NB4 (cell line): ENCODE measurements at regions not wholly inside any gene's neighbourhood (a gene's known extent, or its start where the extent isn't known, plus 50 kb on each side); places are given as distances from the start of the nearest gene placed in this dataset.

ENCODE experiments used
- DNase-seq: peaks from one replicate; pipeline ENCODE4 v3.0.0; 2010; ENCODE audit warnings: low read depth
- H3K4me3 ChIP-seq: one replicate; pipeline ENCODE4 v1.5.1; 2011; ENCODE audit warnings: mild to moderate bottlenecking, low read depth, low read length, moderate library complexity
- MAX ChIP-seq: IDR thresholded peaks from 2 replicates; pipeline ENCODE4 v1.6.1; 2011; ENCODE audit warnings: low read depth, low read length
- MYC ChIP-seq: IDR thresholded peaks from 2 replicates; pipeline ENCODE4 v1.6.1; 2011; ENCODE audit warnings: low read depth, low read length
- POLR2A ChIP-seq: IDR thresholded peaks from 2 replicates; pipeline ENCODE4 v1.6.1; 2011; ENCODE audit warnings: mild to moderate bottlenecking; ENCODE audit not compliant: insufficient read length; ENCODE audit errors: extremely low read depth
- TF ChIP-seq, protein P1 (sequence below): IDR thresholded peaks from one replicate; pipeline ENCODE4 v1.5.1; 2012; ENCODE audit warnings: low read depth, low read length

DNA sequence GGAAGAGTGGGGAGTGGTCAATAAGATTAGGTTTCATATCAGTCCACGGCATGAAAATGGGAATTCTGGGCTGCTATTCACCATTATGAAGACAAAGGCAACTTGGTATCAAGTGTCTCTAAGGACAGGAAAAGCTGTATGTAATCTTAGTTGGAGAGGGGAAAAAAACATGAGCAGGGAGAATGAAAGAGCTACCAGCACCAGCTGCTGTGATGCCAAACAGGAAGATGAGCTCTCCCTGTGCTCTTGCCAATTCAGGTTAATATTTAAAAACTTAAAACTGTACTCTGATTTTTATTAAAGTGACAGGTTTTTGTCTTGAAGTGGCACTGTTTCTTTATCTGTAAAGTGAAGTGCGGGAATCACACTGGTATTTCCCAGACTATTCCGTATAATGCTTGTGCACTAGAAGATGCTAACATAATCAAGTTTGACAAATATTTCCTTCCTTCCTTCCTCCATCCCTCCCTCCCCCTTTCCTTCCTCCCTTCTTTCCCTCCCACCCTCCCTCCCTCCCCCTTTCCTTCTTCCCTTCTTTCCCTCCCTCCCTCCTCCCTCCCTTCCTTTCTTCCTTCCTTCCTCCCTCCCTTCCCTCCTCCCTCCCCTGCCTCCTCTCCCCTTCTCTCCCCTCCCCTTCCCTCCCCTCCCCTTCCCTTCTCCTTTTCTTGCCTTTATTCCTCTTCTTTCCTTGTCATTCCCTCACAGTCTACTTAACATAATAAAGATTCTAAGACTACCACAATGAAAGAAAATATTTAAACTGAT lies 1383.0 kb upstream of the C9orf72 start:
- no peak for DNase-seq
- H3K4me3 ChIP-seq, result no peak overlapping the region
- TF ChIP-seq MAX (no peak), POLR2A (no peak), MYC (no peak)
- TF ChIP-seq, protein P1, sequence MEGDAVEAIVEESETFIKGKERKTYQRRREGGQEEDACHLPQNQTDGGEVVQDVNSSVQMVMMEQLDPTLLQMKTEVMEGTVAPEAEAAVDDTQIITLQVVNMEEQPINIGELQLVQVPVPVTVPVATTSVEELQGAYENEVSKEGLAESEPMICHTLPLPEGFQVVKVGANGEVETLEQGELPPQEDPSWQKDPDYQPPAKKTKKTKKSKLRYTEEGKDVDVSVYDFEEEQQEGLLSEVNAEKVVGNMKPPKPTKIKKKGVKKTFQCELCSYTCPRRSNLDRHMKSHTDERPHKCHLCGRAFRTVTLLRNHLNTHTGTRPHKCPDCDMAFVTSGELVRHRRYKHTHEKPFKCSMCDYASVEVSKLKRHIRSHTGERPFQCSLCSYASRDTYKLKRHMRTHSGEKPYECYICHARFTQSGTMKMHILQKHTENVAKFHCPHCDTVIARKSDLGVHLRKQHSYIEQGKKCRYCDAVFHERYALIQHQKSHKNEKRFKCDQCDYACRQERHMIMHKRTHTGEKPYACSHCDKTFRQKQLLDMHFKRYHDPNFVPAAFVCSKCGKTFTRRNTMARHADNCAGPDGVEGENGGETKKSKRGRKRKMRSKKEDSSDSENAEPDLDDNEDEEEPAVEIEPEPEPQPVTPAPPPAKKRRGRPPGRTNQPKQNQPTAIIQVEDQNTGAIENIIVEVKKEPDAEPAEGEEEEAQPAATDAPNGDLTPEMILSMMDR, result no peak

GRCh38 chr9:28960602-28961001 lies 1387.3 kb upstream of the C9orf72 start:
- DNase-seq, result no peak
- no peak overlapping the region for H3K4me3 ChIP-seq
- TF ChIP-seq MAX, result no peak
- TF ChIP-seq, protein P1, result no peak
- no peak for TF ChIP-seq MYC
- TF ChIP-seq POLR2A, result no peak

- no peak overlapping the region for H3K4me3 ChIP-seq
- no peak for TF ChIP-seq POLR2A
- TF ChIP-seq MYC, result no peak
- TF ChIP-seq, protein P1, result no peak
- no peak for TF ChIP-seq MAX
- no peak for DNase-seq
These were observed 1388.3 kb upstream of the C9orf72 start for GRCh38 chr9:28961623-28962022.

DNA sequence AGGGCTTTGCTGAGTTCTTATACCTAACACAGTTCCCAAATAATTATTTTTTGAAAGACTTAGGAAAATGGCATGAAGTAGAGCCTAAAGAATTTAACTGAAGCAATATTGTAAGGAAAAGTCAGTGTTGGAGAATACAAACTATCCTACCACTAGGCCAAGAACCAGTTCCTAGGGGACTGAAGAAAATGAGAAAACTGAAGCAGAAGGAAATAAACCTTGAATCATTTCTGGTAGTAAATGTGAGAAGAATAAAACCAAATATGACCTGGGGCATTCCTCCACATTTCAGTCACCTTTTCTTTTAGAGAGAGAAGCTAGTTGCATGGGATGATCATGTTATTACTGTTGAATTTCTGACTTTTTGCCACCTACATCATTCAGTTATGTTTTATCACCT lies 1393.9 kb upstream of the C9orf72 start:
- TF ChIP-seq POLR2A (no peak), MYC (no peak), MAX (no peak)
- TF ChIP-seq, protein P1, result no peak
- no peak for DNase-seq
- H3K4me3 ChIP-seq, result no peak overlapping the region

DNA sequence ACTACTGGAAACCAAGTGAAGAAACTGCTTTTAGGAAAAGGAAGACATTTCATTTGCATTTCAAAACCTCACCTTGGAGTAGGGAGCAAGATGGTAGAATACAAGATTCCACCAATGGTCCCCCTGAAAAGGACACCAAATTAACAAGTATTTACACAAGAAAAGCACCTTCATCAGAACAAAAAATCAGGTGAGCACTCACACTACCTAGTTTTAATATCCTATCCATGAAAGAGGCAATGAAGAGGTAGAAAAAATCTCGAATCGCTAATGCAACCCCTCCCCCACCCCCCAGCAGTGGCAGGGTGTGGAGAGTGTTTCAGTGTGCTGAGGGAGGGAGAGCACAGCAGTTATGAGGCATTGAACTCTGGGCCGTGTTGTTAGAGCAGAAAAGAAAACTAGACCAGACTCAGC lies 1397.0 kb upstream of the C9orf72 start:
- no peak for DNase-seq
- H3K4me3 ChIP-seq, result no peak overlapping the region
- TF ChIP-seq, protein P1, result no peak
- TF ChIP-seq POLR2A (no peak), MAX (no peak), MYC (no peak)
